K562 (cell line): ENCODE measurements at regions not wholly inside any gene's neighbourhood (a gene's known extent, or its start where the extent isn't known, plus 50 kb on each side); places are given as distances from the start of the nearest gene placed in this dataset.

Experiments
- ATAC-seq: fragments of 200-7000 bp; cut with Tn5 transposase; 3 replicates; pipeline ENCODE4 v1.9.1; 2020; ENCODE audit warnings: moderate library complexity
- BruUV-seq: library from RNA; stranded (reverse); fragments of 400-500 nt; replicated peaks from 2 replicates; lab custom pipeline; 2021; lab: Mats Ljungman, UMichigan
- CTCF ChIA-PET: fragments of 300-600 bp; formaldehyde crosslinking; extraction: SDS; loops from one replicate; lab custom pipeline; 2021; ENCODE audit warnings: low intra/inter-chr PET ratio; lab: Yijun Ruan, JAX
- POLR2A ChIA-PET: fragments of 300-600, 350-650 bp; sonication (Branson Sonifier 250); formaldehyde crosslinking; extraction: SDS; loops from one replicate; lab custom pipeline; 2021; ENCODE audit warnings: antibody characterized with exemption, inconsistent platforms; lab: Yijun Ruan, JAX
- DNase-seq, 4 experiments: peaks; one replicate each; pipeline versions ENCODE4 v3.0.0 to v3.0.0-alpha.2; 2011 to 2018; ENCODE audit warnings: low spot score in 3 of 4, mixed read lengths in 3 of 4; ENCODE audit errors: extremely low read depth in 1 of 4
- FAIRE-seq: peaks from 2 replicates; lab custom pipeline; 2011; peaks lifted over from hg19 to GRCh38; lab: Jason Lieb, UNC
- H2AFZ ChIP-seq: 2 replicates; pipeline ENCODE4 v1.6.0; 2011; ENCODE audit warnings: low read depth, low read length, control low read depth, inconsistent platforms
- H3K27ac ChIP-seq: fragments of 200-600 bp; 3 replicates; pipeline ENCODE4 v1.8.0; 2011; ENCODE audit warnings: low read depth, mild to moderate bottlenecking, control low read depth, inconsistent platforms, low read length, moderate library complexity, mixed read lengths; ENCODE audit errors: extremely low read depth
- H3K27me3 ChIP-seq, 2 experiments: fragments of 300-600 bp in 1 of 2; 2 replicates in 1 of 2; 3 replicates in 1 of 2; pipeline versions ENCODE4 v1.6.0 to v1.8.0; 2011; ENCODE audit warnings: inconsistent platforms in 2 of 2, low read length in 2 of 2, mild to moderate bottlenecking in 1 of 2, mixed read lengths in 1 of 2, moderate library complexity in 1 of 2; ENCODE audit not compliant: control insufficient read depth in 2 of 2, insufficient read depth in 2 of 2
- H3K36me3 ChIP-seq: fragments of 300-600 bp; 3 replicates; pipeline ENCODE4 v1.8.0; 2011; ENCODE audit warnings: mild to moderate bottlenecking, low read length, inconsistent platforms; ENCODE audit not compliant: control insufficient read depth, insufficient read depth
- H3K4me1 ChIP-seq, 2 experiments: fragments of 200-600 bp in 1 of 2; replicated peaks in 1 of 2; 2 replicates in 1 of 2; 3 replicates in 1 of 2; pipeline versions ENCODE4 v1.5.1 to v1.8.0; 2011; ENCODE audit warnings: inconsistent platforms in 2 of 2, low read length in 2 of 2, mild to moderate bottlenecking in 1 of 2, mixed read lengths in 1 of 2, moderate library complexity in 1 of 2; ENCODE audit not compliant: control insufficient read depth in 2 of 2, insufficient read depth in 2 of 2
- H3K4me2 ChIP-seq: 2 replicates; pipeline ENCODE4 v1.6.1; 2011; ENCODE audit warnings: low read length, control low read depth, inconsistent platforms, mixed read lengths; ENCODE audit not compliant: insufficient read depth
- H3K4me3 ChIP-seq: fragments of 200-600 bp; sonication (generic), shearing (Covaris generic); 2 replicates; pipeline ENCODE4 v1.5.1; 2016; ENCODE audit warnings: control low read depth, inconsistent platforms
- H3K79me2 ChIP-seq: fragments of 200-600 bp; 3 replicates; pipeline ENCODE4 v1.8.0; 2011; ENCODE audit warnings: low read length, inconsistent platforms; ENCODE audit not compliant: control insufficient read depth, insufficient read depth
- H3K9ac ChIP-seq, 2 experiments: 2 replicates each; pipeline versions ENCODE4 v1.6.0 to v1.6.1; 2011; ENCODE audit warnings: low read depth in 2 of 2, low read length in 2 of 2, control low read depth in 1 of 2, inconsistent platforms in 1 of 2, mild to moderate bottlenecking in 1 of 2, mixed read lengths in 1 of 2; ENCODE audit not compliant: insufficient read depth in 1 of 2
- H3K9me1 ChIP-seq: one replicate; pipeline ENCODE4 v1.6.0; 2011; ENCODE audit warnings: inconsistent platforms, mild to moderate bottlenecking, low read length, moderate library complexity; ENCODE audit not compliant: control insufficient read depth, insufficient read depth
- H3K9me3 ChIP-seq: replicated peaks from 2 replicates; pipeline ENCODE4 v1.5.1; 2011; ENCODE audit warnings: low read depth, low read length, inconsistent platforms; ENCODE audit not compliant: control insufficient read depth, insufficient read depth
- H4K20me1 ChIP-seq: replicated peaks from 2 replicates; pipeline ENCODE4 v1.6.1; 2011; ENCODE audit warnings: low read length, inconsistent platforms, mixed read lengths; ENCODE audit not compliant: control insufficient read depth, insufficient read depth
- ARHGAP35 ChIP-seq: fragments of 450-650 bp; IDR thresholded peaks from 2 replicates; pipeline ENCODE4 v1.6.1; 2018; ENCODE audit not compliant: partially characterized antibody
- CLOCK ChIP-seq: fragments of 250-450 bp; sonication (Bioruptor Pico); IDR thresholded peaks from 2 replicates; pipeline ENCODE4 v1.4.0; 2020; ENCODE audit warnings: mild to moderate bottlenecking, moderate library complexity, borderline replicate concordance
- EP400 ChIP-seq: fragments of 450-650 bp; IDR thresholded peaks from 2 replicates; pipeline ENCODE4 v1.6.1; 2017; ENCODE audit warnings: antibody characterized with exemption, mild to moderate bottlenecking, moderate library complexity
- ESRRB ChIP-seq: fragments of 250-450 bp; sonication (Bioruptor Pico); IDR thresholded peaks from 2 replicates; pipeline ENCODE4 v1.5.0; 2020; ENCODE audit warnings: mild to moderate bottlenecking, moderate library complexity, borderline replicate concordance
- FOXP1 ChIP-seq: sonication (generic); formaldehyde crosslinking; IDR thresholded peaks from 2 replicates; pipeline ENCODE4 v1.8.0; 2022; ENCODE audit warnings: mild to moderate bottlenecking, missing genetic modification reagents
- GABPB2 ChIP-seq: fragments of 250-450 bp; sonication (Bioruptor Pico); conservative IDR thresholded peaks from 2 replicates; pipeline ENCODE4 v1.5.1; 2021; ENCODE audit warnings: mild to moderate bottlenecking
- IRF1 ChIP-seq: sonication (generic); formaldehyde crosslinking; IDR thresholded peaks from 2 replicates; pipeline ENCODE4 v1.8.0; 2022; ENCODE audit warnings: missing genetic modification reagents, mild to moderate bottlenecking, borderline replicate concordance
- IRF2 ChIP-seq: sonication (generic); formaldehyde crosslinking; IDR thresholded peaks from 2 replicates; pipeline ENCODE4 v1.8.1; 2022; ENCODE audit warnings: mild to moderate bottlenecking, missing genetic modification reagents
- KLF16 ChIP-seq: IDR thresholded peaks from 2 replicates; pipeline ENCODE4 v1.6.1; 2016; ENCODE audit warnings: antibody characterized with exemption
- SAFB ChIP-seq: fragments of 200-400 bp; formaldehyde crosslinking; IDR thresholded peaks from 2 replicates; pipeline ENCODE4 v1.6.1; 2017; ENCODE audit warnings: low read depth, low read length, borderline replicate concordance
- SMAD4 ChIP-seq: fragments of 250-450 bp; sonication (Bioruptor Pico); conservative IDR thresholded peaks from 2 replicates; pipeline ENCODE4 v1.8.0; 2021; ENCODE audit warnings: inconsistent platforms, mild to moderate bottlenecking, moderate library complexity
- TSC22D4 ChIP-seq: fragments of 450-650 bp; IDR thresholded peaks from 2 replicates; pipeline ENCODE4 v1.6.1; 2016; ENCODE audit warnings: missing genetic modification characterization, missing biosample characterization, control low read depth
- ZNF184 ChIP-seq: sonication (generic); formaldehyde crosslinking; IDR thresholded peaks from 2 replicates; pipeline ENCODE4 v1.5.0; 2020; ENCODE audit warnings: missing genetic modification reagents
- ZNF324 ChIP-seq: fragments of 250-450 bp; sonication (Bioruptor Pico); IDR thresholded peaks from 2 replicates; pipeline ENCODE4 v1.4.0; 2020; ENCODE audit warnings: mild to moderate bottlenecking
- ZNF384 ChIP-seq: IDR thresholded peaks from 2 replicates; pipeline ENCODE4 v1.6.1; 2012; ENCODE audit warnings: low read depth, low read length, improper control_type of control experiment
- ZNF551 ChIP-seq: fragments of 250-450 bp; sonication (Bioruptor Pico); IDR thresholded peaks from 2 replicates; pipeline ENCODE4 v1.5.0; 2021; ENCODE audit warnings: mild to moderate bottlenecking, moderate library complexity
- WGBS: fragments of 100-300 bp; shearing (Covaris generic); methylation state at CpG from one replicate; pipeline ENCODE4 v1.1.6; 2016; ENCODE audit warnings: low coverage, mixed read lengths; ENCODE audit not compliant: insufficient coverage; ENCODE audit errors: missing lambda C conversion rate; 5-methylcytosine and 5-hydroxymethylcytosine counted together
- in situ Hi-C: fragments of 300-500 bp; cut with MboI; formaldehyde crosslinking; loops from 4 replicates; pipeline ENCODE4 v1.15.0; 2018; ENCODE audit warnings: inconsistent platforms, mixed read lengths
- intact Hi-C: fragments of 100-400 bp; cut with micrococcal nuclease; formaldehyde crosslinking; loops from 2 replicates; pipeline ENCODE4 v1.14.2; 2022
- TF ChIP-seq, protein P1 (sequence below): fragments of 450-650 bp; formaldehyde crosslinking; IDR thresholded peaks from 2 replicates; pipeline ENCODE4 v1.4.0; 2022; ENCODE audit warnings: mild to moderate bottlenecking, moderate library complexity
- TF ChIP-seq, protein P2 (sequence below): fragments of 200-800 bp; sonication (Bioruptor generic); IDR thresholded peaks from 2 replicates; pipeline ENCODE4 v1.6.1; 2017; ENCODE audit warnings: missing genetic modification characterization, missing compliant biosample characterization

GRCh38 chr5:141771031-141771430, 89.0 kb upstream of the ARAP3 start:
- DNase-seq (peak in 3 of 4 experiments; percentile 16 to 31 (median 30)), FAIRE-seq (no peak), ATAC-seq (peak; percentile 74)
- H3K4me1 ChIP-seq, result peaks cover 0 to 2% of the 10 kb centered on the region in 2 experiments; a peak in 1 of 5 replicates
- no peak overlapping the region for H3K4me2 ChIP-seq
- no peaks in the 10 kb centered on the region for H3K9me1 ChIP-seq
- no peaks in the 10 kb centered on the region for H3K36me3 ChIP-seq
- no peak overlapping the region for H3K27ac ChIP-seq
- whole genome bisulfite sequencing, result 0% methylated on average over 4 of the region's 4 CpGs
- POLR2A ChIA-PET, result interaction anchor here (1.2 kb wide), 1 partner anchor 37 kb away, joined by 3 read pairs; no protein-coding TSS in a partner anchor
- no peak overlapping the region for H2AFZ ChIP-seq
- in situ Hi-C loops, result no loop called here
- CTCF ChIA-PET, result no interaction called here
- no peaks in the 10 kb centered on the region for H3K9me3 ChIP-seq
- no peaks in the 10 kb centered on the region for H3K79me2 ChIP-seq
- peaks cover 5 to 57% of the 10 kb centered on the region in 2 experiments; a peak in 4 of 5 replicates for H3K27me3 ChIP-seq
- no TSS peak for BruUV-seq
- intact Hi-C loops, result no loop called here
- H3K9ac ChIP-seq, result 0 out of 4 replicates have a peak overlapping the region, but pooled peaks of 1 of the 2 experiments have one; percentile 6
- peaks cover 3% of the 10 kb centered on the region; the same call in 1 of the 2 replicates for H4K20me1 ChIP-seq
- H3K4me3 ChIP-seq, result no peak overlapping the region
- TF ChIP-seq ZNF324 (CRISPR knock-in tag) (no peak), SAFB (no peak), FOXP1 (CRISPR knock-in tag) (no peak), IRF2 (CRISPR knock-in tag) (no peak), ESRRB (CRISPR knock-in tag) (no peak), ZNF551 (CRISPR knock-in tag) (no peak), TSC22D4 (no peak), CLOCK (CRISPR knock-in tag) (no peak), ZNF184 (CRISPR knock-in tag) (no peak), ARHGAP35 (no peak), EP400 (no peak), KLF16 (no peak), SMAD4 (no peak), ZNF384 (no peak), GABPB2 (CRISPR knock-in tag) (no peak), IRF1 (no peak)
- TF ChIP-seq, protein P1, sequence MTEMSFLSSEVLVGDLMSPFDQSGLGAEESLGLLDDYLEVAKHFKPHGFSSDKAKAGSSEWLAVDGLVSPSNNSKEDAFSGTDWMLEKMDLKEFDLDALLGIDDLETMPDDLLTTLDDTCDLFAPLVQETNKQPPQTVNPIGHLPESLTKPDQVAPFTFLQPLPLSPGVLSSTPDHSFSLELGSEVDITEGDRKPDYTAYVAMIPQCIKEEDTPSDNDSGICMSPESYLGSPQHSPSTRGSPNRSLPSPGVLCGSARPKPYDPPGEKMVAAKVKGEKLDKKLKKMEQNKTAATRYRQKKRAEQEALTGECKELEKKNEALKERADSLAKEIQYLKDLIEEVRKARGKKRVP (CRISPR knock-in tag), result no peak
- TF ChIP-seq, protein P2, sequence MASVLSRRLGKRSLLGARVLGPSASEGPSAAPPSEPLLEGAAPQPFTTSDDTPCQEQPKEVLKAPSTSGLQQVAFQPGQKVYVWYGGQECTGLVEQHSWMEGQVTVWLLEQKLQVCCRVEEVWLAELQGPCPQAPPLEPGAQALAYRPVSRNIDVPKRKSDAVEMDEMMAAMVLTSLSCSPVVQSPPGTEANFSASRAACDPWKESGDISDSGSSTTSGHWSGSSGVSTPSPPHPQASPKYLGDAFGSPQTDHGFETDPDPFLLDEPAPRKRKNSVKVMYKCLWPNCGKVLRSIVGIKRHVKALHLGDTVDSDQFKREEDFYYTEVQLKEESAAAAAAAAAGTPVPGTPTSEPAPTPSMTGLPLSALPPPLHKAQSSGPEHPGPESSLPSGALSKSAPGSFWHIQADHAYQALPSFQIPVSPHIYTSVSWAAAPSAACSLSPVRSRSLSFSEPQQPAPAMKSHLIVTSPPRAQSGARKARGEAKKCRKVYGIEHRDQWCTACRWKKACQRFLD (CRISPR knock-in tag), result no peak
